GM21717 (cell line): ENCODE measurements at regions not wholly inside any gene's neighbourhood (a gene's known extent, or its start where the extent isn't known, plus 50 kb on each side); places are given as distances from the start of the nearest gene placed in this dataset.

Source experiments
- ATAC-seq: cut with Tn5 transposase; IDR thresholded peaks from one replicate; pipeline ENCODE4 v1.9.1; 2021; ENCODE audit warnings: mild to moderate bottlenecking, moderate library complexity; ENCODE audit not compliant: unreplicated experiment

- no peak for ATAC-seq
Observed at GRCh38 chr1:234940841-234941240, 187.8 kb downstream of the TOMM20 start.

- ATAC-seq, result no peak
Observed at GRCh38 chr1:234938924-234939323, 189.7 kb downstream of the TOMM20 start.

- ATAC-seq, result no peak
Observed at GRCh38 chr1:234938135-234938534, 190.5 kb downstream of the TOMM20 start.

GRCh38 chr1:234936612-234937389 is 191.8 kb downstream of the TOMM20 start:
- no peak for ATAC-seq

GRCh38 chr1:234934611-234935033 is 194.0 kb downstream of the TOMM20 start:
- ATAC-seq, result no peak

GRCh38 chr1:234933475-234933874 is 195.2 kb downstream of the TOMM20 start:
- ATAC-seq, result peak; percentile 92

- peak; percentile 31 for ATAC-seq
Observed at GRCh38 chr1:234932511-234933430, 195.9 kb downstream of the TOMM20 start.

- no peak for ATAC-seq
Observed at GRCh38 chr1:234932106-234932505, 196.5 kb downstream of the TOMM20 start.

GRCh38 chr1:234931404-234931973 is 197.1 kb downstream of the TOMM20 start:
- ATAC-seq, result no peak

GRCh38 chr1:234929369-234929768 is 199.3 kb downstream of the TOMM20 start:
- no peak for ATAC-seq

GRCh38 chr1:234928642-234929041 is 200.0 kb downstream of the TOMM20 start:
- ATAC-seq, result no peak

- no peak for ATAC-seq
Observed at GRCh38 chr1:234927971-234928640, 200.5 kb downstream of the TOMM20 start.

- no peak for ATAC-seq
Observed at GRCh38 chr1:234927312-234927970, 201.2 kb downstream of the TOMM20 start.

- ATAC-seq, result peak; percentile 83
Observed at GRCh38 chr1:234926559-234927311, 201.9 kb downstream of the TOMM20 start.

- no peak for ATAC-seq
Observed at GRCh38 chr1:234926264-234926558, 202.4 kb downstream of the TOMM20 start.

GRCh38 chr1:234925440-234926263 is 203.0 kb downstream of the TOMM20 start:
- ATAC-seq, result no peak

- ATAC-seq, result no peak
Observed at GRCh38 chr1:234924450-234925355, 203.9 kb downstream of the TOMM20 start.

GRCh38 chr1:234923626-234924025 is 205.0 kb downstream of the TOMM20 start:
- ATAC-seq, result no peak
